Testis (tissue), 2 donors: ENCODE measurements at regions not wholly inside any gene's neighbourhood (a gene's known extent, or its start where the extent isn't known, plus 50 kb on each side); places are given as distances from the start of the nearest gene placed in this dataset.

Experiments used
- DNase-seq: peaks from one replicate; pipeline ENCODE4 v3.0.0-alpha.2; 2019
- H3K27ac ChIP-seq, 2 donors: fragments of 200-600 bp; sonication (generic); one replicate each; pipeline ENCODE4 v1.5.1; 2019
- H3K27me3 ChIP-seq: fragments of 200-600 bp; sonication (generic); one replicate; pipeline ENCODE4 v1.5.1; 2019
- H3K36me3 ChIP-seq: fragments of 200-600 bp; sonication (generic); one replicate; pipeline ENCODE4 v1.5.1; 2017; ENCODE audit warnings: low read depth; ENCODE audit errors: missing control alignments
- H3K4me1 ChIP-seq: fragments of 200-600 bp; sonication (generic); one replicate; pipeline ENCODE4 v1.5.1; 2019
- H3K4me3 ChIP-seq, 2 donors: fragments of 200-600 bp; sonication (generic); one replicate each; pipeline ENCODE4 v1.5.1; 2017 to 2019
- H3K9me3 ChIP-seq: fragments of 200-600 bp; sonication (generic); one replicate; pipeline ENCODE4 v1.5.1; 2017
- POLR2A ChIP-seq: fragments of 450-650 bp; IDR thresholded peaks from one replicate; pipeline ENCODE4 v1.6.1; 2017; ENCODE audit warnings: antibody characterized with exemption, mild to moderate bottlenecking, moderate library complexity
- WGBS, 2 donors: methylation state at CpG; one replicate each; pipeline ENCODE4 v1.1.5; 2018; 5-methylcytosine and 5-hydroxymethylcytosine counted together
- intact Hi-C: fragments of 100-400 bp; cut with DNase I; formaldehyde crosslinking; loops from one replicate; pipeline ENCODE4 v1.15.1; 2023; ENCODE audit warnings: low total_unique reads
- TF ChIP-seq, protein P1 (sequence below), 3 experiments: fragments of 450-650 bp in 2 of 3; fragments of 200-600 bp in 1 of 3; sonication (generic) in 1 of 3; IDR thresholded peaks; one replicate each; pipeline ENCODE4 v1.5.1; 2016 to 2019; ENCODE audit warnings: antibody characterized with exemption in 3 of 3, mild to moderate bottlenecking in 2 of 3, moderate library complexity in 1 of 3

DNA sequence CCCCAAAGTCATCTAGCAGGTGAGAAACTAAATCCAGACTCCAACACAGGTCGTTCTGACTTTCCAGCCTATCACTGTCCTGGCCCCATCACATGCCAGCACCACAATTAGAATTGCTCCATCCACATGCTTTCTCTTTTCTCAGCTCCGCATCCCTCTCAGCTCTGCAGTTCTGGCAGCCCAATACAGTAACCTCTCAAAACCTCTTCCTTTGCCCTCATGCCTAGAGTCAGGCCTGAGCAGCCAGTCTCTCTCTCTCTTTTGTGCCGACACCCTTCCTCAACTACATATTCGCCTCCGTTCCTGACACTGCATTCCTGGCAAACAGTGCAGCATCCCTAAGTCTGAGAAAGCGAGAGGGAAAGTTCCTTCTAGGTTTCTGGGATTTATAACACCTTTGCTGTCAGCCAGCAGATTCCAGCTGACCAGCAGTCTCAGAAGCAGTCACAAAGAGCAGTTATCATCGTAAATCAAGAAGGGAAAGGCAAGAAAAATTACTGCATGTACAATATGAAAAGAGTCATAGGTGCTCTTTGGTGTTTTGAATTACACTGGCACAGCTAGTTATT lies 258.0 kb downstream of the FAT3 start:
- Histone ChIP-seq H3K36me3 (no peaks in the 10 kb centered on the region), H3K27me3 (no peaks in the 10 kb centered on the region), H3K9me3 (no peaks in the 10 kb centered on the region), H3K4me1 (no peaks in the 10 kb centered on the region), H3K27ac (no peak overlapping the region), H3K4me3 (no peak overlapping the region)
- intact Hi-C loops, result no loop called here
- WGBS, 2 donors, result 60 to 65% methylated on average over 7 of the region's 7 CpGs
- TF ChIP-seq, protein P1, sequence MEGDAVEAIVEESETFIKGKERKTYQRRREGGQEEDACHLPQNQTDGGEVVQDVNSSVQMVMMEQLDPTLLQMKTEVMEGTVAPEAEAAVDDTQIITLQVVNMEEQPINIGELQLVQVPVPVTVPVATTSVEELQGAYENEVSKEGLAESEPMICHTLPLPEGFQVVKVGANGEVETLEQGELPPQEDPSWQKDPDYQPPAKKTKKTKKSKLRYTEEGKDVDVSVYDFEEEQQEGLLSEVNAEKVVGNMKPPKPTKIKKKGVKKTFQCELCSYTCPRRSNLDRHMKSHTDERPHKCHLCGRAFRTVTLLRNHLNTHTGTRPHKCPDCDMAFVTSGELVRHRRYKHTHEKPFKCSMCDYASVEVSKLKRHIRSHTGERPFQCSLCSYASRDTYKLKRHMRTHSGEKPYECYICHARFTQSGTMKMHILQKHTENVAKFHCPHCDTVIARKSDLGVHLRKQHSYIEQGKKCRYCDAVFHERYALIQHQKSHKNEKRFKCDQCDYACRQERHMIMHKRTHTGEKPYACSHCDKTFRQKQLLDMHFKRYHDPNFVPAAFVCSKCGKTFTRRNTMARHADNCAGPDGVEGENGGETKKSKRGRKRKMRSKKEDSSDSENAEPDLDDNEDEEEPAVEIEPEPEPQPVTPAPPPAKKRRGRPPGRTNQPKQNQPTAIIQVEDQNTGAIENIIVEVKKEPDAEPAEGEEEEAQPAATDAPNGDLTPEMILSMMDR (IDR thresholded peaks at IDR 0.05), result no peak
- TF ChIP-seq POLR2A, result no peak
- DNase-seq, result no peak

DNA sequence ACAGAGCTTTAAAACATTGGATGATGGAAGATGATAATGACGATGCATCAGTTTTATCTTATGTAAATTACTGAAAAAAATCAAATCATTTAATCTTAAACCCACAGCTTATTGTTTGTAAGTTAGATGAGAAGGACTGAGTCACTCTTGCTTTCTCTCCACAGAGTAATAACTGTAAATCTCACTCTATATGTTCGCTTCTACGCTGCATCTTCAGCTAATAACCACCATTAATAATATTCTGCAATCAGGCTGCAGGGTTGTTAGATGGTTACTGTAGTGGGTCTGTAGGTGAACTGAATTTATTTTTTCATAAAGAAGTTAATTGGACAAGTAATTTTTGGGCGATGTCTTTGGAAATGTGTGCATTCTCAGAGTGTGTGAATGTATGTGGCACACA lies 260.0 kb downstream of the FAT3 start:
- DNase-seq, result no peak
- H3K36me3 ChIP-seq, result no peaks in the 10 kb centered on the region
- no peak overlapping the region for H3K4me3 ChIP-seq
- 92 to 98% methylated on average over 4 of the region's 4 CpGs for WGBS, 2 donors
- TF ChIP-seq, protein P1 (IDR thresholded peaks at IDR 0.05), result no peak
- TF ChIP-seq POLR2A, result no peak
- H3K27ac ChIP-seq, result no peak overlapping the region
- no peaks in the 10 kb centered on the region for H3K4me1 ChIP-seq
- H3K27me3 ChIP-seq, result no peaks in the 10 kb centered on the region
- H3K9me3 ChIP-seq, result no peaks in the 10 kb centered on the region
- intact Hi-C loops, result no loop called here

DNA sequence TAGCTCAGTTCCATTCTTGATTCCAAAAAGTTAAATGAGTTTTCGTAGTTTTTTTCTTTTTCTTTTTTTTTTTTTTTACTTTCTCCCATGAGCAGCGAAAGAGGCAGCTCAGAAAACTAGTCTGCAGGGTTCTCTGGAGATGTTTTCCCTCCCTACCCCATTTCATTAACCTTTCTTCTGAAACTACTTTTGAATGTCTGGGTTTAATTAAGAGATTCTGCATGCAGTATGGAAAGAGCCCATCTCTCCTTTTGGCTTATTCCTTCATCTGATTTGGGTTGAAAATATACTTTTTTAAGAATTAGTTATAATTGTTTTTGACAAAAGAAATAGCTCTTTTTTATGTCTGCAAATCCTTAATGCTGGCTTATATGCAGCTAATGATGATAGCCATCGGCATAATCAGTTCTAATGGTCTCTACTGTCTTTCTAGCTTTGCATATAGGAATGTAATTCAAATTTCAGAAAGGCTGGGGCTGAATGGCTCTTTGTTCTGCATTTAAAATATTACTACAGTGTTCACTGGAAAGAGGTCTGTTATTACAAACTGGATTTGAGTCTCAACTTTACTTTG lies 265.3 kb downstream of the FAT3 start:
- no peak for DNase-seq
- no peaks in the 10 kb centered on the region for H3K4me1 ChIP-seq
- H3K36me3 ChIP-seq, result no peaks in the 10 kb centered on the region
- WGBS, 2 donors, result 77 to 84% methylated on average over 3 of the region's 3 CpGs
- no peak overlapping the region for H3K4me3 ChIP-seq
- no peaks in the 10 kb centered on the region for H3K27me3 ChIP-seq
- intact Hi-C loops, result no loop called here
- no peak overlapping the region for H3K27ac ChIP-seq
- TF ChIP-seq, protein P1 (IDR thresholded peaks at IDR 0.05), result no peak
- no peak for TF ChIP-seq POLR2A
- H3K9me3 ChIP-seq, result no peaks in the 10 kb centered on the region

DNA sequence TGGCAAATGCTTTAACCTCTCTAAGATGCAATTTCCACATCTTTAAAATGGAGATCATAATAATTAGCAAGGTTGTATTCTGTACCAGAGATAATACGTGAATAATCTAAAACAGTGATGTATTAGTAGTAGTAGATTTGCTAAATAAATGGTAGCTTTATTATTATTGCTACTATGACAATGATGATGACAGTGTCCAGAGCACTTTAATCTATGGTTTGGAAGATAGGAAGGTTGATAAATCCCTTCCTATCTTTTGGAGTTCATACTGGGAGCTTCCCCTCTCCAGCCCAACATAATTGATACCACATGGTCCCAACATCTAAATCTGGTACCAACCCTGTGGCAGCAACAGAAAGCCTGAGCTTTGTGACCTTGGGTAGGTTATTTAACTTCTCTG lies 267.8 kb downstream of the FAT3 start:
- Histone ChIP-seq H3K27me3 (no peaks in the 10 kb centered on the region), H3K9me3 (no peaks in the 10 kb centered on the region), H3K4me1 (peaks cover 6% of the 10 kb centered on the region), H3K4me3 (no peak overlapping the region), H3K27ac (no peak overlapping the region), H3K36me3 (no peaks in the 10 kb centered on the region)
- TF ChIP-seq, protein P1 (IDR thresholded peaks at IDR 0.05), result no peak
- no peak for TF ChIP-seq POLR2A
- no peak for DNase-seq
- intact Hi-C loops, result no loop called here
- WGBS, 2 donors, result 90 to 92% methylated on average over 1 of the region's 1 CpG
